GOT3 (cell line): ENCODE measurements at regions not wholly inside any gene's neighbourhood (a gene's known extent, or its start where the extent isn't known, plus 50 kb on each side); places are given as distances from the start of the nearest gene placed in this dataset.
"Not testable (repeated sequence)": the region's sequence is repeated elsewhere in the genome, so short reads cannot be mapped to it uniquely, and the experiment has no call there.

ENCODE experiments used
- DNase-seq: peaks from one replicate; lab custom pipeline; 2025; ENCODE audit warnings: mixed read lengths; lab: John Stamatoyannopoulos, UW

- DNase-seq, result not testable (repeated sequence)
Measured at GRCh38 chr4:189667386-189667785, 273.3 kb upstream of the FRG1 start.

GRCh38 chr4:189697675-189698245, 242.9 kb upstream of the FRG1 start:
- DNase-seq, result not testable (repeated sequence)

GRCh38 chr4:189703000-189703399, 237.7 kb upstream of the FRG1 start:
- DNase-seq, result not testable (repeated sequence)

- DNase-seq, result not testable (repeated sequence)
Measured at GRCh38 chr4:189706821-189707220, 233.9 kb upstream of the FRG1 start.

GRCh38 chr4:189707227-189707626, 233.4 kb upstream of the FRG1 start:
- DNase-seq, result not testable (repeated sequence)

GRCh38 chr4:189711956-189712355, 228.7 kb upstream of the FRG1 start:
- not testable (repeated sequence) for DNase-seq

GRCh38 chr4:189721016-189721993, 219.4 kb upstream of the FRG1 start:
- DNase-seq, result not testable (repeated sequence)

GRCh38 chr4:189722324-189723003, 218.2 kb upstream of the FRG1 start:
- not testable (repeated sequence) for DNase-seq

GRCh38 chr4:189727982-189728638, 212.6 kb upstream of the FRG1 start:
- not testable (repeated sequence) for DNase-seq

GRCh38 chr4:189731989-189732388, 208.7 kb upstream of the FRG1 start:
- not testable (repeated sequence) for DNase-seq

- DNase-seq, result not testable (repeated sequence)
Measured at GRCh38 chr4:189733507-189733906, 207.2 kb upstream of the FRG1 start.

- not testable (repeated sequence) for DNase-seq
Measured at GRCh38 chr4:189734648-189735267, 205.9 kb upstream of the FRG1 start.

- DNase-seq, result not testable (repeated sequence)
Measured at GRCh38 chr4:189736656-189737055, 204.0 kb upstream of the FRG1 start.

GRCh38 chr4:189740118-189740517, 200.6 kb upstream of the FRG1 start:
- not testable (repeated sequence) for DNase-seq

GRCh38 chr4:189740873-189741272, 199.8 kb upstream of the FRG1 start:
- DNase-seq, result no peak

GRCh38 chr4:189753092-189753491, 187.6 kb upstream of the FRG1 start:
- not testable (repeated sequence) for DNase-seq

- no peak for DNase-seq
Measured at GRCh38 chr4:189763583-189763982, 177.1 kb upstream of the FRG1 start.

GRCh38 chr4:189765301-189765700, 175.4 kb upstream of the FRG1 start:
- no peak for DNase-seq

GRCh38 chr4:189765736-189766135, 174.9 kb upstream of the FRG1 start:
- no peak for DNase-seq

- no peak for DNase-seq
Measured at GRCh38 chr4:189767941-189768340, 172.7 kb upstream of the FRG1 start.

- no peak for DNase-seq
Measured at GRCh38 chr4:189769131-189769530, 171.5 kb upstream of the FRG1 start.
